ENCODE measurements at regions not wholly inside any gene's neighbourhood (a gene's known extent, or its start where the extent isn't known, plus 50 kb on each side); places are given as distances from the start of the nearest gene placed in this dataset.

DNA sequence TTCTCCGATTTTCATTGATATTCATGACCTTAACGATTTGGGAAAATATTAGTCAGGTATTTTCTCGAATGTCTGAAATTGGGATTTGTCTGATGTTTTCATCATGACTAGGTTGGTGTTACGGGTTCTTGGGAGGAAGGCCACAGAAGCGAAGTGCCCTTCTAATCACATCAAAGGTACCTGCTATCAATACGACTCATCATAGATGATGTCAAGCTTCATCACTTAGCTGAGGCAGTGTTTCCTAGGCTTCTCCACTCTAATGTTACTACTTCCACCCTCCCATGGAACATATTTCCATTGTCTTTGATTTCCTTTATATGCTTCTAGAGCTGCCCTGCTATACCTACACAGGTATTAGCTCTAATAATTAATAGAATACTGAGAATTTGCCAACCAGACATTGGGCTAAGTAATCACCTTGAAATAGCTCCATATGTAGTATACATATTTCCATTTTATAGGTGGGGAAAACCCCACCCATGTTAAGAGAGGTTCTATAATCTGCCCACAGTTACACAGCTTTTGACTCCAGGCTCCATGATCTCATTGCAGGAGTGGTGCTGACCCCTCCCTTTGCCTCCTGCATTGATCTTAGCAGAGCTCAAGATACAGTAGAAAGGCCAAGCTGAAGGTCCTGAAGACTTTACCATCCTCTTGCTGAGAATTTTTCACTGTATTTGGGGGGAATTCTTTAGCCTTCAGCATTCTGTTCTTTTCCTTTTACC lies 238.6 kb upstream of the ADAMTSL1 start:
- no peak for DNase-seq

GRCh38 chr9:18236336-18236735 lies 237.6 kb upstream of the ADAMTSL1 start:
- no peak for DNase-seq

DNA sequence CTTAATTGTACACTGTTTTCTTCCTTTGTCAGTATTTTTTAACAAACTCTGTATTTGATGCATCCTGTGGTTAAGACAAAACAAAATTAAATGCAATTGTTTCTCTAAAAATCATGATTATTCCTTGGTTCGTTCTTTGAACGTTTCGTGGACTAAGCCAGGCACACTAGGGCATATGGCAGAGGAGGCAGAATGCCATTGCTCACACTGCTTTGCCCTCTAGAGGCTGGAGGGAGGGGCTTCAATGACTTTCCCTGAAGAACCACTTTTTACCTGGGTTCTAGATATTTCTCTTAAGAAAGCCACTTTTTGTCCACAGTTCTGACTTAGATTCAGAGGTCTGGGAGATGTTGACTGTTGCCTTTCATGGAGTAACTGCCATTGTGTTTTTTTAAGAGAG lies 236.2 kb upstream of the ADAMTSL1 start:
- no peak for DNase-seq

GRCh38 chr9:18238254-18238653 lies 235.7 kb upstream of the ADAMTSL1 start:
- no peak for DNase-seq

DNA sequence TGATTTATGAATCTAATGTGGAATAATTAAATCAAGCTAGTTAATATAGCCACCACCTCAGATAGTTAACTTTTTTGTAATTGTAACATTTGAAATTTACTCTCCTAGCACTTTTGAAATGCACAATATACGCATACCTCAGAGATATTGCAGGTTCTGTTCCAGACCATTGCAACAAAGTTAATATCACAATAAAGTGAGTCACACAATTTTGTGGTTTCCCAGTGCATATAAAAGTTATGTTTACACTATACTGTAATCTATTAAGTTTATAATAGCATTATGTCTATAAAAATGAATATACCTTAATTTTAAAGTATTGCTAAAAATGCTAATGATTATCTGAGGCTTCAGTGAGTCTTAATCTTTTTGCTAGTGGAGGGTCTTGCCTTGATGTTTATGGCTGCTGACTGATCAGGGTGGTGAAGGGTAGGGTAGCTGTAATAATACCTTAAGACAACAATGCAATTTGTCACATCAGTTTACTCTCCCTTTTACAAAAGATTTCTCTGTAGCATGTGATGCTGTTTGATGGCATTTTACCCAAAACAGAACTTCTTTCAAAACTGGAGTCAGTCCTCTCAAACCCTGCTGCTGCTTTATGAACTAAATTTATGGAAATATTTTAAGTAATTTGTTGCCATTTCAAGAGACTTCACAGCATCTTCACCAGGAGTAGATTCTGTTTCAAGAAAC lies 235.1 kb upstream of the ADAMTSL1 start:
- no peak for DNase-seq

DNA sequence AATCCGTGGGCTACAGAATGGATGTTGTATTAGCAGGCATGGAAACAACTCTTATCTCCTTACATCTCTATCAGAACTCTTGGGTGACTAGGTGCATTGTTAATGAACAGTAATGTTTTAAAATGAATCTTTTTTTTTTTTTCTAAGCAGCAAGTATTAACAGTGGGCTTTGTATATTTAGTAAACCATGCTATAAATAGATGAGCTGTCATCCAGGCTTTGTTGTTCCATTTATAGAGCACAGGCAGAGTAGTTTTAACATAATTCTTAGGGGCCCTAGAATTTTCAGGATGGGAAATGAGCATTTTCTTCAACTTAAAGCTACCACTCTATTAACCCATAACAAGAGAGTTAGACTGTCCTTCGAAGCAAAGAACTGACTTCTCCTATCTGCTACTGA lies 233.7 kb upstream of the ADAMTSL1 start:
- no peak for DNase-seq

GRCh38 chr9:18245911-18246310 lies 228.0 kb upstream of the ADAMTSL1 start:
- DNase-seq, result no peak

DNA sequence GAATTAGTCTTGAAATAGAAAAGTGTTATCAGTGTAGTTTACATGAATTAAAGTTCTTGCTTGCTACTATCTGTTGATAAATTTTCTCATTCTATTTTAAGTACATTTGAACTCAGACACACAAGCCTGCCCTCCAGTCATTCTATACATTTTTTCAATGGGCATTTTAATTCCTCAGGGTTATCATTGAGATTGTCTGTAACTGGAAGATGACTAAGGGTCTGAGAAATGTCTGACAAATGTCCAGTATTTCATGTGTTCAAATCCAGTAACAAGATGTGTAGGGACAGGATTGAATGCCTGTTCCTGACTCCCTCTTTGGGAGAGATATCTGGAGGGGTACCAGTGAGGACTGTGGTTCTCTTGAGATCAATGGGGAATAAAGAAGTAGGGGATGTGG lies 223.9 kb upstream of the ADAMTSL1 start:
- DNase-seq, result no peak

- DNase-seq, result no peak
These were observed 220.0 kb upstream of the ADAMTSL1 start for GRCh38 chr9:18253950-18254349.

- DNase-seq, result peak; percentile 64
These were observed 218.8 kb upstream of the ADAMTSL1 start for GRCh38 chr9:18255158-18255629.

GRCh38 chr9:18255747-18256146 lies 218.2 kb upstream of the ADAMTSL1 start:
- DNase-seq, result no peak

GRCh38 chr9:18256568-18256967 lies 217.4 kb upstream of the ADAMTSL1 start:
- DNase-seq, result no peak

DNA sequence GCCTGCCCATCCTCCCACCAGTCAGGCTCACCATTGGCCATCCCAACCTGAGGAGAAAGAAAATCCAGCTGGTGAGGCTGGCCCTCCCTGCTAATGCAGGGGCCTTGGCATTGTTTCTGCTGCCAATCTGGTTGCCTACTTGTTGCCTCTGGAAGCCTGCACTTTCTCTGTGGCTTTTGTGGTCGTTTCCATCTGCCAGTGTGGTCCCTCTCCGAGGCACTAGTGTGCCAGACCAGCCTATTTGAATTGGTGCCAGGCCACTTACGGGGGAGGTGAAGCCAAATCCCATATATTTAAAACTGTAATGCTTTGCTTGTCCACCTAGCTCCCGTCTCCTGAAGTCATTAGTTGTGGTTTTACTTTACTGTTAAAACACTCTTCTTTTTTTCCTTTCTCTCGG lies 213.4 kb upstream of the ADAMTSL1 start:
- DNase-seq, result no peak

GRCh38 chr9:18261181-18261580 lies 212.8 kb upstream of the ADAMTSL1 start:
- DNase-seq, result no peak

DNA sequence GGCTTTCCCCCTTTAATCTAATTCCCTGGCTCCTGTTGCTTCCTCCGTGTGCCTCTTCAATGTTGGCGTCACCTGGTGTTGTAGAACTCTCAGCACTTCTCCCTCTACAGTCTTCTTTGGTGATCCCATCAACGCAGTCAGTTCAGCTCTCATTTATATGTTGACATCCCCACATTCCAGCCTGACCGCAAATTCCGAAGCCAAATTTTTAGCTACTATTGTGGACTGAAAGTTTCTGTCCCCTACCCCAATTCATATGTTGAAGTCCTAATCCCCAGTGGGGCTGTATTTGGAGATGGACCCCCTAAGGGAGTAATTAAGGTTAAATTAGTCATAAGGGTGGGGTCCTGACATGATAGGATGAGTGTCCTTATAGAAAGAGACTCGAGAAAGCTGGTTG lies 210.6 kb upstream of the ADAMTSL1 start:
- DNase-seq, result no peak

- DNase-seq, result no peak
These were observed 205.6 kb upstream of the ADAMTSL1 start for GRCh38 chr9:18268381-18268780.

- no peak for DNase-seq
These were observed 204.4 kb upstream of the ADAMTSL1 start for GRCh38 chr9:18269561-18269960.

DNA sequence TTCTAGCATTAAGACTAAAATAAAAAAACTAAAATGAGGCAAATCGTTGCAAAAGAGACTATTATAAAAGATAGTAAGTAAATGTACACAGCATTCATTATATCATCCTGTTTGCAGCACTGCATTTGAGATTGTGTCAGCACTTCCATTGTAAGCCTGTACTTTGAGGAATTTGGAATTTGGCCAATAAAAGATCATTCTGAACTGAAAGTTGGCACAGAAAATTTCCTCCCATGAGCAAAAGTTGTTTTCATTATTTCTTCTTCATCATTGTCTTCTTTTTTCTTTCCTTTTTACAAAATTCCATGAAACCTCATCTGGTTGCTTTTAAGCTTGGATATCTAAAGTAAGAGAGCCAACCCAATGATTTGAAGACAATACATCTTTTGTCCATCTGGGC lies 199.3 kb upstream of the ADAMTSL1 start:
- no peak for DNase-seq

GRCh38 chr9:18275313-18275990 lies 198.5 kb upstream of the ADAMTSL1 start:
- no peak for DNase-seq

DNA sequence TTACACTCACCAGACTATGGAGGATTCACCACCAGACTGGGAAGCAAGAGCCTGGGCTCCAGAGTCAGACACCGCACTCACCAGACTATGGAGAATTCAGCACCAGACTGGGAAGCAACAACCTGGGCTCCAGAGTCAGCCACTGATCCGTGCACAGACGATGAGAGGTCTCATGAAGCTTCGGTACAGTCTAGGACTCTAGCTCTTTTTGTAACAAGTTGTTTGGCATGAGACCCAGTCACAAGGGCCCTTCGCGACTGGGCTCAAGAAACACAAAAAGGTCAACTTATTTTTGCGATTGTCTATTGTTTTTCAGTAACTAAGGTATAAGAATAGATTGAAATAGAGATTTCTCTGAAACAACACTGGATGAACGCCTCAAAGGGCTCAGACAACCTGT lies 192.7 kb upstream of the ADAMTSL1 start:
- DNase-seq, result no peak

GRCh38 chr9:18294229-18294628 lies 179.7 kb upstream of the ADAMTSL1 start:
- DNase-seq, result no peak

GRCh38 chr9:18296702-18297055 lies 177.3 kb upstream of the ADAMTSL1 start:
- DNase-seq, result no peak

- no peak for DNase-seq
These were observed 176.7 kb upstream of the ADAMTSL1 start for GRCh38 chr9:18297056-18297841.

Measured in effector CD8-positive, alpha-beta T cell (primary cell).